ENCODE measurements at regions not wholly inside any gene's neighbourhood (a gene's known extent, or its start where the extent isn't known, plus 50 kb on each side); places are given as distances from the start of the nearest gene placed in this dataset.
"Not testable (repeated sequence)": the region's sequence is repeated elsewhere in the genome, so short reads cannot be mapped to it uniquely, and the experiment has no call there.

DNA sequence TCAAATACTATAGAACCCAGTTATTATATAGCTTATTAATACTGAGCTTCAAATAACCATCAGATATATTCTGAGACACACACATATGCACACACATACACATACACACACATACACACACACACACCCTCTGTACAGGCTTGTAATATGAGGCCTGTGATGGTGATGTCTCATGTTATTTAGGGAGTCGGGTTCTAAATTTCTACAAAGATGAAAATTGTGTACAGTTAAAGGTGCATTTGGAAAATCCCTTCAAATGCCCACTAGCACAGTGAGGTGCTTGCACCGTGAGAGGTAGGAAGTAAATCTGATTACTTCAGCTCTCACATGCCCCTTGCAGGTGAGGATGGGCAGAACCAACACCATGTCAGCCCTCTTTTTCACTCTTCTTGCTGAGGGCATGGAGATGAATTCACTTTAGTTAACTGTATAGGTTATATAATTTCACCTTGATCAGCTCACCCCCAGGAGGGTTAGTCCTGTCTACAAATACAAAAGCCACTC lies 294.5 kb upstream of the PROK2 start:
- FAIRE-seq, result peak; percentile 42
- TF ChIP-seq POLR2AphosphoS5 (IDR thresholded peaks at IDR 0.05; ENCODE audit: low read depth, low read length) (no peak), POLR2A (IDR thresholded peaks at IDR 0.05; ENCODE audit: low read depth, low read length) (peak; percentile 51)

DNA sequence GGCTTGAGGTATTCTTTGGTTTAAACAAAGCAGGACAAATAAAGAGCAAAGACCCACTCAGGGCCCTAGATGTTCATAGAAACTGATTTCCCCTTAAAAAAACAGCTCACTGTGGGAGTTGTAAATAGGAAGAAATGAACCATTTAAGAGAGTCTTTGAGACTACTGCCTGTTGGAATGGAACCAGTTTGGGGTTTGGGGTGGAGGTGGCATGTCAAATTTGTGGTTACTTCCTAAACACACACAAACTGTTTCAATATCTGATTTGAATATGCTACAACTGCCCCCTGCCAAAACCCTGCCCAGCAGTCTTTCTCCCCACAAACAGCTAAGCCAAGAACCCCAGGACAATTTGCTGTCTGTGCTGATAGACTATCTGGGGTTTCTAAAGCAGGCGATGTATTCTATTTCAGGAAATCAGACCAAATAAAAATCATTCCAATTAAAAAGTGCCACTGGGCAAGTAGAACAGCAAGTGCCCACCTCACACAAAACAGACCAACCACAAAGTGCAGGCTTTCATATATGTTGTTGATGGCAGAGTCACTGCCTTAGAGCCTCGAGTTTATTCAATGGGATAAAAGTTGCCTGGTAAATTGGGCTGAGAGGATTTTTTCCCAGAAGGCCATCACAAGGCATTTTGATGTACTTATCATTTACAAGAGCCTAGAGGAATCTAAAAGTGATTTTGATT lies 293.9 kb upstream of the PROK2 start:
- no peak for DNase-seq (ENCODE audit: insufficient read length)
- TF ChIP-seq POLR2AphosphoS5 (IDR thresholded peaks at IDR 0.05; ENCODE audit: low read depth, low read length), result no peak
- TF ChIP-seq TAF1 (IDR thresholded peaks at IDR 0.05; ENCODE audit: borderline replicate concordance, low read depth, low read length), result no peak
- TF ChIP-seq POLR2A (IDR thresholded peaks at IDR 0.05; ENCODE audit: low read depth, low read length), result no peak; the same call in 1 of the 2 replicates
- no peak for FAIRE-seq

More for the DNA sequence above, 294.5 kb upstream of the PROK2 start:
- no peak for DNase-seq (ENCODE audit: insufficient read length)

DNA sequence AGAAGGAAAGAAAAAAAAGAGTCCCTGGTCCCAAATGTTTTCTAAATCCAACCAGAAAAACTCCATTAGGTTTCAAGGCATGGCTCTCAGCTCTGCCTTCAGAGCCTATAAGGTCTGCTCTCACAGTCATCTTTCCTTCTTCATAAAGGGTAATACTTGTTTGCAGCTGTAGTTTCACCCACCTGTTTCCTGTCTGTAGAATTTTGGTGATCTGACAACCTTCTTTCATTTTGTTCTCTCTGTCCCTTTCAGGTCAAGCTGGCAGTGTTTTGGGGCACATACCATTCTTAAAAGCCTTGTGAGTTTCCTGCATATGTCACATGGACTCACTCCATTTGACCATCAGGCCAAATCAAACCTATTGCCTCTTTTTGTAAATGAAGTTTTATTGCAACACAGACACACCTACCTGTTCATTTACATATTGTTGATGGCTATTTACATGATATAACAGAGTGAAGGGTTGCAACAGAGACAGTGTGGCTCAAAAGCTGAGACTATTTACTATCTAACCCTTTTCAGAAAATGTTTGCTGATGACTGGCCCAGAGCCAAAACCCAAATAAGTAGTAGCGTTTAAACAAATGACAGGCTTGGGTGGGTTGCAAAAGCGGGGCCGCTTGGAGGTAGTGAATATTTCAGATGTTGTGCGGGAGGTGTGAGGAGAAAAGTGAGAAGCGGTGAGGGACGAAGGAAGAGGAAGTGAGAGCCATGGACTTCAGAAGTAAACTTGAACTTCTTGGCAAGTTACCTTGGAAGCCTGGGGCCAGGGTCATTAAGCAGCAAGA lies 292.7 kb upstream of the PROK2 start:
- DNase-seq (ENCODE audit: insufficient read length) (no peak), FAIRE-seq (peak; percentile 94)
- no peak for TF ChIP-seq TAF1 (IDR thresholded peaks at IDR 0.05; ENCODE audit: borderline replicate concordance, low read depth, low read length)
- no peak for TF ChIP-seq POLR2AphosphoS5 (IDR thresholded peaks at IDR 0.05; ENCODE audit: low read depth, low read length)
- TF ChIP-seq POLR2A (IDR thresholded peaks at IDR 0.05; ENCODE audit: low read depth, low read length), result no peak

DNA sequence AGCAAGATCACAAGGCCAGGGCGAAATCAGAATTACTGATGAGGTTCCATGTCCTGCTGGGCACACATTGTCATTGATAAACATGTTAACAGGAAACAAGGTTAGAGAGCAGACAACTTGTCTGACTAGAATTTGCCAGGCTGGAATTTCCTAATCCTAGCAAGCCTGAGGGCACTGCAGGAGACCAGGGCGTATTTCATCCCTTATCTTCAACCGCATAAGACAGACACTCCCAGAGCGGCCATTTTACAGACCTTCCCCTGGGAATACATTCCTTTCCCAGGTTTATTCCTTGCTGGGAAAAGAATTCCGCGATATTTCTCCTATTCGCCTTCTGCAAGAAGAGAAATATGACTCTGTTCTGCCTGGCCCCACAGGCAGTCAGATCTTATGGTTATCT lies 290.9 kb upstream of the PROK2 start:
- FAIRE-seq; DNase-seq (ENCODE audit: insufficient read length): not testable (repeated sequence)

DNA sequence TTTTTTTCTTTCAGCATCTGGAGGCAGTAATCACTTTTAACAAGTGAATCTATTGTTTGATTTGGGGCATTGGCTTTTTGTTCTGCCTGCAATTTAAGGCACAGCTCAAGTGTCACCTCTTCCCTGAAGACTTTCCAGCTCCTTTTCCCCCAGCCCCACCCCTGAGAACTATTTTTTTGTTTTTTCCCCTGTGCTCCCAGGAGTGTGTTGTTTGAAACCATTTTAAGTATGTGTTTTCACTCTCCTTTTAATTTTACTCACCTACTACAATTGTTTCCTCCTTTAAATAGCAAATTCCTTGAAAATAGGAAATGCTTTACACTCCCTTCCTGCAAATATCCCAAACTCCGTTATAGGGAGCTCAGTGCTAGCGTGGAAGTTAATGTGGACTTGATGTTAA lies 286.7 kb upstream of the PROK2 start:
- no peak for DNase-seq (ENCODE audit: insufficient read length)
- no peak for TF ChIP-seq POLR2AphosphoS5 (IDR thresholded peaks at IDR 0.05; ENCODE audit: low read depth, low read length)
- TF ChIP-seq TAF1 (IDR thresholded peaks at IDR 0.05; ENCODE audit: borderline replicate concordance, low read depth, low read length), result no peak
- TF ChIP-seq POLR2A (IDR thresholded peaks at IDR 0.05; ENCODE audit: low read depth, low read length), result no peak
- FAIRE-seq, result peak; percentile 33

DNA sequence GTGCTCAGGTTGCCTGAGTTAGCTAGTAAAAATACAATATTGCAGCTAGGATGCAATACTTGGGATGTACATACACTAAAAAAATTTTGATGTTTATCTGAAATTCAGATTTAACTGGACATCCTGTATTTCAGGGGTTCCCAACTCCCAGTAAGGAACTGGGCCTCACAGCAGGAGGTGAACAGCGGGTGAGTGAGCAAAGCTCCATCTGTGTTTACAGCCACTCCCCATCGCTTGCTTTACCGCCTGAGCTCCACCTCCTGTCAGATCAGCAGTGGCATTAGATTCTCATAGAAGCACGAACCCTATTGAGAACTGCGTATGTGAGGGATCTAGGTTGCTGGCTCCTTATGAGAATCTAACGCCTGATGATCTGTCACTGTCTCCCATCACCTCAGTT lies 285.1 kb upstream of the PROK2 start:
- TF ChIP-seq TAF1 (IDR thresholded peaks at IDR 0.05; ENCODE audit: borderline replicate concordance, low read depth, low read length) (no peak), POLR2AphosphoS5 (IDR thresholded peaks at IDR 0.05; ENCODE audit: low read depth, low read length) (no peak), POLR2A (IDR thresholded peaks at IDR 0.05; ENCODE audit: low read depth, low read length) (no peak)
- DNase-seq (ENCODE audit: insufficient read length) (no peak), FAIRE-seq (no peak)

DNA sequence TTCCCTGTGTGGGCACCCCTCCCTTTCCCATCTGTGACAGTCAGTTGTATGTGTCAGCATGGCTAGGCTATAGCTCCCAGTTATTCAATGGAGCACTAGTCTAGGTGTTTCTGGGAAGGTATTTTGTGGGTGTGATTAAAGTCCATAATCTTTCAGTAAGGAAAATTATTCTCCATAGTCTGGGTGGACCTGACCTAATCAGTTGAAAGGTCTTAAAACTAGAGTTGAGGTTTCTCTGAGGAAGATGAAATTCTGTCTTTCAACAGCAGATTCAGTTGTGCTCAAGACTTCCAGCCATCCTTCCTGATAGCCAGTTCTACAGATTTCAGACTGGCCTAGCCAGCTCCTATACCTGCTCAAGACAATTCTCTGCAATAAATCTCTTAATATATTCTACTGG lies 284.6 kb upstream of the PROK2 start:
- TF ChIP-seq TAF1 (IDR thresholded peaks at IDR 0.05; ENCODE audit: borderline replicate concordance, low read depth, low read length) (no peak), POLR2A (IDR thresholded peaks at IDR 0.05; ENCODE audit: low read depth, low read length) (no peak), POLR2AphosphoS5 (IDR thresholded peaks at IDR 0.05; ENCODE audit: low read depth, low read length) (no peak)
- FAIRE-seq (no peak), DNase-seq (ENCODE audit: insufficient read length) (no peak)

DNA sequence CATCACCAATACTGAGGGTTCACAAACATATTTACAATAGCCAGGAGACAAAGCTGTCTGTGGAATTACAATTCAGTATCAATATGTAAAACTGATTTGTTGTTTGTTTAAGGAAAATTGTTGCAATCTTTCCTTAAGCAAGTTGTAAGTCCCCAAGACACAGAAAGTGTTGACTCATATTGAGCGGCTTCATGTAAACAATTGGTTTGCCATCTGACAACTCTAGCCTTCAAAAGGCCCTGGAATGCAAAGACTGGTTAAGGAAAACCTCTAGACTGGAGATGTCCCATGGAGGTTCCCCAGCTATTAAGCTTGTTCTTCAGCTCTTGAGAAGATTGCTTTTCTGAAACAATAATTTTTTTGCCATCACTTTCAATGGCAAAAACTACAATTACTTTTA lies 283.7 kb upstream of the PROK2 start:
- FAIRE-seq, result no peak

DNA sequence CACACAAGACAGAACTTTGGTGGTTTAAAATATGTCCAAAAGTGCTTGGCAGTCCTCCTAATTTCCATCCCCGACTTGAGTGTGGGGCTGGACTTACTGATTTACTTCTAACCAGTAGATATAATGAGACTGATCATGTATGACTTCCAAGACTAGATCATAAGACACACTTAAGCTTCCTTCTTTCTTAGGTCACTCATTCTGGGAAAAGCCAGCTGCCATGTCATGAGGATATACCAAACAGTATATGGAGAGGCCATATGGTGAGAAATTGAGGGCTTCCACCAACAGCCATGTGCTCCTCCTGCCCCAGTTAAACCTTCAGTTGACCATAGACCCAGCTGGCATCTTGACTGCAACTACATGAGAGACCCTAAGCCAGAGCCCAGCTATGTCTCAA lies 282.8 kb upstream of the PROK2 start:
- no peak for TF ChIP-seq TAF1 (IDR thresholded peaks at IDR 0.05; ENCODE audit: borderline replicate concordance, low read depth, low read length)
- no peak for TF ChIP-seq POLR2A (IDR thresholded peaks at IDR 0.05; ENCODE audit: low read depth, low read length)
- TF ChIP-seq POLR2AphosphoS5 (IDR thresholded peaks at IDR 0.05; ENCODE audit: low read depth, low read length), result no peak
- DNase-seq (ENCODE audit: insufficient read length), result no peak
- no peak for FAIRE-seq

More for the DNA sequence above, 283.7 kb upstream of the PROK2 start:
- no peak for TF ChIP-seq POLR2A (IDR thresholded peaks at IDR 0.05; ENCODE audit: low read depth, low read length)
- DNase-seq (ENCODE audit: insufficient read length), result no peak

DNA sequence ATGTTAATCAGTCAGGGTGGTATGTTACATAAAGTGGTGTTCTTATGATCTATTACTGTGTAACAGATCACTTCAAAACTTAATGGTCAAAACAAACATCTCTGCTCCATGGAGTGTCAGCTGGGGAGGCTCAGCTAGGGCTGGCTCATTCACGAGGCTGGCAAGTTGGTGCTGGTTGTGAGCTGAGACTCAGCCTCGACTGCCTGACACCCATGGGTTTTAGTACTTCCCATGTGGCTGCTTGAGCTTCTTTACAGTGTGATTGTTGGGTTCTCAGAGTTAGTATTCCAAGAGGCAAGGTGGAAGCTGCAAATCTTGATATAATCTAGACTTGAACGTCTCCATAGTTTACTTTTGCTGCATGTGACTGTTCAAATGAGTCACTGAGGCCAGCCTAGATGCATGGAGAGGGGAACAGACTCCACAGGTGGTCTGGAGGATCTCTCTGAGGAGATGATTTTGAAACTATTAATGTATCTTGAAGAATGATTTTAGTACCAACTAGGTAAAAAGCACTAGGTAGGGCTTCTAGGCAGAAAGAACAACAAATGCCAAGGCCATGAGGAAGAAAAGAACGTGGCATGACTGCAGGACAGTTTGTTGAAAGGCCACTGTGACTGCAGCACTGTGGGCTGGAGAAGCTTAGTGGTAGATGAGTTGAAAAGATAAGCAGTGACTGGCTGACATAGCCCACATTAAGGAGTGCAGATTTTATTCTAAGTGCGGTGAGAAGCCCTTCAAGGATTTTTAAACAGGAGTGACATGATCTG lies 281.1 kb upstream of the PROK2 start:
- no peak for FAIRE-seq
- DNase-seq (ENCODE audit: insufficient read length), result no peak
- TF ChIP-seq POLR2A (IDR thresholded peaks at IDR 0.05; ENCODE audit: low read depth, low read length), result no peak
- no peak for TF ChIP-seq TAF1 (IDR thresholded peaks at IDR 0.05; ENCODE audit: borderline replicate concordance, low read depth, low read length)
- no peak for TF ChIP-seq POLR2AphosphoS5 (IDR thresholded peaks at IDR 0.05; ENCODE audit: low read depth, low read length)

DNA sequence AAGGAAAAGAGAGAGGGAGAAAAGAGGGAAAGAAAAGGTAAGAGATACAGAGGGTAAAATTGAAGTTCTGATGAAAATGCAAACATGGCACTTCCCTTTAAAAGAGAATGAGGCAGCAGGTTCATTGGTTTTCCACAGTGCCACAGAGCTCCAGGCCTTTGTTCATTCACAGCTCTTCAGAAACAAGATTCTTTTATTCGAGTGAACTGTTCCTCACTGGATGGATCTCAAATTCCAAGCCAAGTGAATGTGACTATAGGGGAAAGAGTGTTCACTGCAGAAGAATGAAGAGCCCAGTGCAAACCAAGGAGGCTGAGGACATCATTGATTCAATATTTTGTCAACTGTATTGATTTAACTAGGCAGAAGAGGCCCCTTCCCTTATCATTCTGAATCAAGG lies 280.3 kb upstream of the PROK2 start:
- FAIRE-seq, result no peak
- DNase-seq (ENCODE audit: insufficient read length), result no peak
- no peak for TF ChIP-seq TAF1 (IDR thresholded peaks at IDR 0.05; ENCODE audit: borderline replicate concordance, low read depth, low read length)
- TF ChIP-seq POLR2A (IDR thresholded peaks at IDR 0.05; ENCODE audit: low read depth, low read length), result no peak
- TF ChIP-seq POLR2AphosphoS5 (IDR thresholded peaks at IDR 0.05; ENCODE audit: low read depth, low read length), result no peak

DNA sequence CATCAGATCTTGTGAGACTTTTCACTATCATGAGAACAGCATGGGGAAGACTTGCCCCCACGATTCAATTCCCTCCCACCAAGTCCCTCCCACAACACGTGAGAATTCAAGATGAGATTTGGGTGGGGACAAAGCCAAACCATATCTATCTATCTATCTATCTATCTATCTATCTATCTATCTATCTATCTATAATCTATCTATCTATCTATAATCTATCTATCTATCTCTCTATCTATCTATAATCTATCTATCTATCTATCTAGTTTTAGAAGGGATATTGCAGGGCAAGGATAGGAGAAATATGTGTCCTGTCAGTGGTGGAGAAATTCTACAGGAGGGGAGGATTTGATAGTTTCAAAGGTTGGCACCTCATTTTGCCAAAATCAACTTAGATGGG lies 279.8 kb upstream of the PROK2 start:
- DNase-seq (ENCODE audit: insufficient read length); FAIRE-seq: not testable (repeated sequence)
